ENCODE measurements at regions not wholly inside any gene's neighbourhood (a gene's known extent, or its start where the extent isn't known, plus 50 kb on each side); places are given as distances from the start of the nearest gene placed in this dataset.

DNA sequence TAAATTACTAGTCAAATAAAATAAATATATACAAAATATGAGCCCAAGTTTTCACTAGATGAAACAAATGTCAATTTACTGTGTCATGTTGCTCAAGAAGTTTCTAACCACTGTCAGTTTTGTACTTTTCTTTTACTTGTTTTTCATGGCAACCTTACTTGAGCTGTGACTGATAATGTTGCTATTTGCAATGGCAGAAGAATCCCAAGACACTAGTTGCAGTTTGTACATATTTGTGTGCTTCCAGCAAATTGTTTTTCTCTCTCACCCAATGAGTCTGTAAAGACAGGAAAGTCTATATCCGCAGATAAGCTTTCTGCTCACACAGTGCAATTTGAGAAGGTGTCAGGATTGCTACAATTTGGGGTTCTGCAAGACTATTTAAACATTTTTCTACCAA, 338.6 kb upstream of the PCSK5 start:
- no peak for TF ChIP-seq CTCF (IDR thresholded peaks at IDR 0.05; ENCODE audit: extremely low read depth in 1 of 2, insufficient read depth in 1 of 2, low read depth in 1 of 2, low read length in 2 of 2)
- TF ChIP-seq EZH2 (IDR thresholded peaks at IDR 0.05; ENCODE audit: borderline replicate concordance, low read depth, low read length, severe bottlenecking) = no peak
- TF ChIP-seq POLR2A (IDR thresholded peaks at IDR 0.05; ENCODE audit: low read depth, low read length) = no peak
- TF ChIP-seq, protein P1, sequence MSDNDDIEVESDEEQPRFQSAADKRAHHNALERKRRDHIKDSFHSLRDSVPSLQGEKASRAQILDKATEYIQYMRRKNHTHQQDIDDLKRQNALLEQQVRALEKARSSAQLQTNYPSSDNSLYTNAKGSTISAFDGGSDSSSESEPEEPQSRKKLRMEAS (IDR thresholded peaks at IDR 0.05; ENCODE audit: insufficient read depth, insufficient read length) = no peak
- no peak for TF ChIP-seq JUN (IDR thresholded peaks at IDR 0.05; ENCODE audit: borderline replicate concordance, insufficient read depth, insufficient read length, low read depth)
- no peak for TF ChIP-seq POLR2AphosphoS5 (IDR thresholded peaks at IDR 0.05; ENCODE audit: insufficient read depth, low read depth, low read length)
